ENCODE measurements at regions not wholly inside any gene's neighbourhood (a gene's known extent, or its start where the extent isn't known, plus 50 kb on each side); places are given as distances from the start of the nearest gene placed in this dataset.

DNA sequence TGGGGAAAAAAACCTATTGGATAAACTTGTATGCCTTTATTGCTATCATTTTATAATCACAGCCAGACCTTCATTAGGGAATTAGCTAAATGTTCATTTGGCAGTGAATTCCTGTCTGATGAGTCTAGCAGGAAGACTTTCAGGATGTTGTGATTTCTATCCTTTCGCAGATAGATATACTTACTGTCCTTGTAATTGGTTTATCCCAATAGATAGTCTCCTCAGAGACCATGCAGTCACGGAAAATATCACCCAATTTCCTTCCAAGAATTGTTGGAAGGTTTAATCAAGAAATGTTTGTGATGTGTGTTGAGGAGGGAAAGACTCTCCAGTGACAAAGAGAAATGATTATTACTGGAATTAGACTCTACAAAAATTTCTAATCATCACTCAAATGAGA is 1937.9 kb upstream of the WWC1 start:
- H3K4me3 ChIP-seq (replicated peaks in 1 of 3; ENCODE audit: low read depth in 2 of 3, low read length in 3 of 3): no peak overlapping the region
- no peak overlapping the region for H2AFZ ChIP-seq (ENCODE audit: insufficient read depth, low read depth, low read length, poor library complexity, severe bottlenecking)
- Mint-ChIP-seq H3K36me3 (no peaks in the 10 kb centered on the region), H3K27me3 (ENCODE audit: low read depth in 3 of 3) (no peaks in the 10 kb centered on the region), H3K27ac (no peak overlapping the region), H3K4me3 (no peak overlapping the region), H3K9me3 (peaks cover 0 to 11% (median 2%) of the 10 kb centered on the region in 7 donors), H3K4me1 (no peaks in the 10 kb centered on the region)
- no peaks in the 10 kb centered on the region for H4K20me1 ChIP-seq (ENCODE audit: insufficient read depth, low read length)
- TF ChIP-seq, protein P1, sequence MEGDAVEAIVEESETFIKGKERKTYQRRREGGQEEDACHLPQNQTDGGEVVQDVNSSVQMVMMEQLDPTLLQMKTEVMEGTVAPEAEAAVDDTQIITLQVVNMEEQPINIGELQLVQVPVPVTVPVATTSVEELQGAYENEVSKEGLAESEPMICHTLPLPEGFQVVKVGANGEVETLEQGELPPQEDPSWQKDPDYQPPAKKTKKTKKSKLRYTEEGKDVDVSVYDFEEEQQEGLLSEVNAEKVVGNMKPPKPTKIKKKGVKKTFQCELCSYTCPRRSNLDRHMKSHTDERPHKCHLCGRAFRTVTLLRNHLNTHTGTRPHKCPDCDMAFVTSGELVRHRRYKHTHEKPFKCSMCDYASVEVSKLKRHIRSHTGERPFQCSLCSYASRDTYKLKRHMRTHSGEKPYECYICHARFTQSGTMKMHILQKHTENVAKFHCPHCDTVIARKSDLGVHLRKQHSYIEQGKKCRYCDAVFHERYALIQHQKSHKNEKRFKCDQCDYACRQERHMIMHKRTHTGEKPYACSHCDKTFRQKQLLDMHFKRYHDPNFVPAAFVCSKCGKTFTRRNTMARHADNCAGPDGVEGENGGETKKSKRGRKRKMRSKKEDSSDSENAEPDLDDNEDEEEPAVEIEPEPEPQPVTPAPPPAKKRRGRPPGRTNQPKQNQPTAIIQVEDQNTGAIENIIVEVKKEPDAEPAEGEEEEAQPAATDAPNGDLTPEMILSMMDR (IDR thresholded peaks at IDR 0.05): no peak
- DNase-seq: no peak
- no peaks in the 10 kb centered on the region for H3K36me3 ChIP-seq (replicated peaks in 1 of 2; ENCODE audit: control insufficient read depth in 1 of 2, insufficient read depth in 2 of 2, low read length in 2 of 2)
- no peaks in the 10 kb centered on the region for H3K4me1 ChIP-seq (ENCODE audit: control insufficient read depth in 1 of 2, insufficient read depth in 2 of 2, low read length in 2 of 2)
- WGBS (ENCODE audit: insufficient coverage): no CpG with 5 or more reads among the region's 2 CpGs
- intact Hi-C loops (cut with micrococcal nuclease): no loop called here
- H3K79me2 ChIP-seq (ENCODE audit: insufficient read depth, low read length): no peaks in the 10 kb centered on the region
- peaks cover 6 to 7% of the 10 kb centered on the region in 2 donors for H3K9me3 ChIP-seq (replicated peaks in 1 of 2; ENCODE audit: control insufficient read depth in 1 of 2, insufficient read depth in 1 of 2, low read length in 2 of 2)
- no peak overlapping the region for H3K27ac ChIP-seq (ENCODE audit: low read depth in 1 of 2, low read length in 2 of 2)
- no peak overlapping the region for H3K4me2 ChIP-seq (replicated peaks; ENCODE audit: extremely low read depth, low read length, poor library complexity, severe bottlenecking)
- H3K27me3 ChIP-seq (ENCODE audit: control insufficient read depth in 2 of 2, insufficient read depth in 2 of 2, low read length in 2 of 2): no peaks in the 10 kb centered on the region
- no peak overlapping the region for H3K9ac ChIP-seq (ENCODE audit: insufficient read depth, low read length, poor library complexity, severe bottlenecking)

DNA sequence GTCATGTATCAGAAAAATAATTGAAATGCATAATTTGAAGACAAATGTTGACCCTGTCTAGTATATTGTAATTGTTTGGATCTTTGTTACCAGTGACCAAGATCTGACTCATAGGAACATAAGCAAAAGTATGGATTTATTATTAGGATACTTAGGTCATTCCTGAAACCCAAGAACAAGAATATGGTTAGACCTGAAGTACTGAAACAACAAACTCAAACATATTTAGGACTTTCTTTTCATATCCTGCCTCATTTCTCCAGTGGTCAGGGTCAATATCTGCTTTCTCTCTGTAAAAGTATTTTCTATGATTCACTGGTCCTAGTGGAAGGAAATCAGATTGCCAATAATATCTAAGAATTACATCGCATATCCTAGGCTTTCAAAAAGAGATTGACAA is 1937.1 kb upstream of the WWC1 start:
- Histone ChIP-seq H3K9me3 (replicated peaks in 1 of 2; ENCODE audit: control insufficient read depth in 1 of 2, insufficient read depth in 1 of 2, low read length in 2 of 2) (peaks cover 6 to 7% of the 10 kb centered on the region in 2 donors), H3K27ac (ENCODE audit: low read depth in 1 of 2, low read length in 2 of 2) (no peak overlapping the region), H3K4me1 (ENCODE audit: control insufficient read depth in 1 of 2, insufficient read depth in 2 of 2, low read length in 2 of 2) (no peaks in the 10 kb centered on the region), H2AFZ (ENCODE audit: insufficient read depth, low read depth, low read length, poor library complexity, severe bottlenecking) (no peak overlapping the region), H3K4me2 (replicated peaks; ENCODE audit: extremely low read depth, low read length, poor library complexity, severe bottlenecking) (no peak overlapping the region), H3K27me3 (ENCODE audit: control insufficient read depth in 2 of 2, insufficient read depth in 2 of 2, low read length in 2 of 2) (no peaks in the 10 kb centered on the region), H3K4me3 (replicated peaks in 1 of 3; ENCODE audit: low read depth in 2 of 3, low read length in 3 of 3) (no peak overlapping the region), H4K20me1 (ENCODE audit: insufficient read depth, low read length) (no peaks in the 10 kb centered on the region), H3K79me2 (ENCODE audit: insufficient read depth, low read length) (no peaks in the 10 kb centered on the region), H3K36me3 (replicated peaks in 1 of 2; ENCODE audit: control insufficient read depth in 1 of 2, insufficient read depth in 2 of 2, low read length in 2 of 2) (no peaks in the 10 kb centered on the region), H3K9ac (ENCODE audit: insufficient read depth, low read length, poor library complexity, severe bottlenecking) (no peak overlapping the region)
- no peak for DNase-seq
- Mint-ChIP-seq H3K36me3 (no peaks in the 10 kb centered on the region), H3K27ac (no peak overlapping the region), H3K4me3 (no peak overlapping the region), H3K4me1 (no peaks in the 10 kb centered on the region), H3K9me3 (peaks cover 0 to 11% (median 2%) of the 10 kb centered on the region in 7 donors), H3K27me3 (ENCODE audit: low read depth in 3 of 3) (no peaks in the 10 kb centered on the region)
- TF ChIP-seq, protein P1 (IDR thresholded peaks at IDR 0.05): no peak
- intact Hi-C loops (cut with micrococcal nuclease): no loop called here
- WGBS (ENCODE audit: insufficient coverage): no CpG with 5 or more reads among the region's 1 CpG

All from CD14-positive monocyte (primary cell).